H9 (cell line): ENCODE measurements at regions not wholly inside any gene's neighbourhood (a gene's known extent, or its start where the extent isn't known, plus 50 kb on each side); places are given as distances from the start of the nearest gene placed in this dataset.

Experiments used
- DNase-seq: peaks from one replicate; pipeline ENCODE4 v3.0.0-alpha.2; 2017
- H2AFZ ChIP-seq: one replicate; pipeline ENCODE4 v1.6.1; 2013; ENCODE audit warnings: mild to moderate bottlenecking, low read length, control low read depth, moderate library complexity
- H2AK5ac ChIP-seq: 2 replicates; pipeline ENCODE4 v1.6.1; 2013; ENCODE audit warnings: low read length, control low read depth, mixed read lengths; ENCODE audit not compliant: insufficient read length
- H2BK120ac ChIP-seq: one replicate; pipeline ENCODE4 v1.6.1; 2013; ENCODE audit warnings: low read depth, mild to moderate bottlenecking, low read length, control low read depth, inconsistent platforms; ENCODE audit not compliant: poor library complexity, severe bottlenecking
- H2BK12ac ChIP-seq: 2 replicates; pipeline ENCODE4 v1.6.1; 2013; ENCODE audit warnings: low read length, control low read depth, mixed read lengths, low read depth; ENCODE audit not compliant: insufficient read length
- H2BK15ac ChIP-seq: 2 replicates; pipeline ENCODE4 v1.6.1; 2013; ENCODE audit warnings: low read depth, low read length, control low read depth
- H2BK20ac ChIP-seq: one replicate; pipeline ENCODE4 v1.6.1; 2013; ENCODE audit warnings: low read depth, mild to moderate bottlenecking, low read length, control low read depth, inconsistent platforms; ENCODE audit not compliant: poor library complexity, severe bottlenecking
- H2BK5ac ChIP-seq: 2 replicates; pipeline ENCODE4 v1.6.1; 2013; ENCODE audit warnings: low read length, control low read depth, mixed read lengths; ENCODE audit not compliant: insufficient read length
- H3K14ac ChIP-seq: 2 replicates; pipeline ENCODE4 v1.6.1; 2013; ENCODE audit warnings: low read length, control low read depth; ENCODE audit not compliant: insufficient read depth
- H3K18ac ChIP-seq: 2 replicates; pipeline ENCODE4 v1.6.1; 2013; ENCODE audit warnings: low read depth, mild to moderate bottlenecking, mixed read lengths, low read length, control low read depth; ENCODE audit not compliant: insufficient read length
- H3K23ac ChIP-seq: 2 replicates; pipeline ENCODE4 v1.6.1; 2013; ENCODE audit warnings: low read length, control low read depth, mixed read lengths, low read depth; ENCODE audit not compliant: insufficient read length
- H3K23me2 ChIP-seq: 2 replicates; pipeline ENCODE4 v1.6.1; 2013; ENCODE audit warnings: low read depth, mild to moderate bottlenecking, mixed read lengths, low read length, control low read depth; ENCODE audit not compliant: insufficient read length, poor library complexity, severe bottlenecking
- H3K27ac ChIP-seq: 2 replicates; pipeline ENCODE4 v1.5.1; 2013; ENCODE audit warnings: low read length, control low read depth, mixed read lengths, low read depth; ENCODE audit not compliant: insufficient read length
- H3K27me3 ChIP-seq: 2 replicates; pipeline ENCODE4 v1.6.1; 2013; ENCODE audit warnings: low read length, control low read depth, inconsistent platforms; ENCODE audit not compliant: insufficient read depth
- H3K4ac ChIP-seq: 2 replicates; pipeline ENCODE4 v1.6.1; 2013; ENCODE audit warnings: low read depth, mild to moderate bottlenecking, control low read depth, inconsistent platforms, low read length, moderate library complexity
- H3K4me1 ChIP-seq: 2 replicates; pipeline ENCODE4 v1.6.1; 2013; ENCODE audit warnings: low read length, control low read depth, inconsistent platforms; ENCODE audit not compliant: insufficient read depth
- H3K4me2 ChIP-seq: 2 replicates; pipeline ENCODE4 v1.6.1; 2013; ENCODE audit warnings: low read length, control low read depth, mixed read lengths; ENCODE audit not compliant: insufficient read length, insufficient read depth
- H3K56ac ChIP-seq: 2 replicates; pipeline ENCODE4 v1.6.1; 2013; ENCODE audit warnings: low read depth, mild to moderate bottlenecking, mixed read lengths, low read length, control low read depth; ENCODE audit not compliant: insufficient read length
- H3K79me1 ChIP-seq: 2 replicates; pipeline ENCODE4 v1.6.1; 2013; ENCODE audit warnings: low read depth, mild to moderate bottlenecking, moderate library complexity, low read length, control low read depth, inconsistent platforms; ENCODE audit not compliant: insufficient read depth, poor library complexity, severe bottlenecking
- H3K79me2 ChIP-seq: 2 replicates; pipeline ENCODE4 v1.6.1; 2013; ENCODE audit warnings: low read length, control low read depth, inconsistent platforms; ENCODE audit not compliant: insufficient read depth
- H3K9ac ChIP-seq: 2 replicates; pipeline ENCODE4 v1.6.1; 2013; ENCODE audit warnings: low read length, control low read depth, mixed read lengths; ENCODE audit not compliant: insufficient read length; ENCODE audit errors: extremely low read depth
- H3K9me3 ChIP-seq: one replicate; pipeline ENCODE4 v1.6.1; 2013; ENCODE audit warnings: low read depth, low read length, inconsistent platforms; ENCODE audit not compliant: control insufficient read depth
- H3T11ph ChIP-seq: one replicate; pipeline ENCODE4 v1.6.1; 2013; ENCODE audit warnings: mild to moderate bottlenecking, low read length, control low read depth, inconsistent platforms
- H4K20me1 ChIP-seq: one replicate; pipeline ENCODE4 v1.6.1; 2013; ENCODE audit not compliant: control insufficient read depth, insufficient read length, insufficient read depth
- H4K5ac ChIP-seq: 2 replicates; pipeline ENCODE4 v1.6.1; 2013; ENCODE audit warnings: low read depth, mild to moderate bottlenecking, mixed read lengths, low read length, control low read depth; ENCODE audit not compliant: insufficient read length
- H4K8ac ChIP-seq: replicated peaks from 2 replicates; pipeline ENCODE4 v1.6.1; 2013; ENCODE audit warnings: low read length, control low read depth, mixed read lengths, low read depth; ENCODE audit not compliant: insufficient read length
- H4K91ac ChIP-seq: 2 replicates; pipeline ENCODE4 v1.6.1; 2013; ENCODE audit warnings: low read depth, mild to moderate bottlenecking, moderate library complexity, mixed read lengths, low read length, control low read depth; ENCODE audit not compliant: insufficient read length
- H3K27ac Mint-ChIP-seq, 3 experiments: 2 replicates in 2 of 3; 3 replicates in 1 of 3; pipeline ENCODE4 v1.8.0; 2020 to 2021; ENCODE audit warnings: mixed read lengths in 3 of 3, mild to moderate bottlenecking in 1 of 3, moderate library complexity in 1 of 3
- H3K27me3 Mint-ChIP-seq: 2 replicates; pipeline ENCODE4 v1.8.0; 2021; ENCODE audit warnings: low read depth, mild to moderate bottlenecking, moderate library complexity, mixed read lengths
- H3K36me3 Mint-ChIP-seq, 3 experiments: 2 replicates in 2 of 3; 3 replicates in 1 of 3; pipeline ENCODE4 v1.8.0; 2020 to 2021; ENCODE audit warnings: low read depth in 3 of 3, mixed read lengths in 3 of 3; ENCODE audit not compliant: insufficient read depth in 1 of 3
- H3K4me1 Mint-ChIP-seq, 2 experiments: 2 replicates each; pipeline ENCODE4 v1.8.0; 2020; ENCODE audit warnings: mixed read lengths in 2 of 2
- H3K4me3 Mint-ChIP-seq, 2 experiments: 2 replicates in 1 of 2; 3 replicates in 1 of 2; pipeline ENCODE4 v1.8.0; 2020 to 2021; ENCODE audit warnings: mild to moderate bottlenecking in 2 of 2, mixed read lengths in 2 of 2, moderate library complexity in 1 of 2
- H3K9me3 Mint-ChIP-seq, 2 experiments: 2 replicates in 1 of 2; 3 replicates in 1 of 2; pipeline ENCODE4 v1.8.0; 2020; ENCODE audit warnings: mild to moderate bottlenecking in 2 of 2, mixed read lengths in 2 of 2, moderate library complexity in 1 of 2
- TF ChIP-seq, protein P1 (sequence below): fragments of 200-600 bp; sonication (generic); conservative IDR thresholded peaks from 3 replicates; pipeline ENCODE4 v1.8.0; 2021; ENCODE audit warnings: antibody characterized with exemption, mild to moderate bottlenecking

DNA sequence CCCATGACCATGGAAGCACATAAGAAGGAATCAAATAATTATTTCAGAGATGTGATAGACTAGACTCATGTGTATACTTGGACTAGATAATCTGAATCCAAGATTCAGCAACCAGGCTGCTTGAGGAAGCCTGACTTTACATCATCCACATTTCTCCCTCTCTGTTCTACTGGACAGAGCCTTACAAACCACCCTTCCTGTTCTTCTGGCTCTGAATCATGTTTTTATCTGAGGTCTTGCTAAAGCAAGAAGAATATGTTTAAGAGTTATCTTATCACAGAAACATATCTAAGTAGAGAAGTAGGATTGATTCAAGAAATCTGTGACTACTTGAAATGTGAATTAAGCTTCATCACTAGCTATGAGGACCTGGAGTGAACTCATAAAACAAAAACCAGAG, 71.1 kb upstream of the SLC24A5 start:
- H2BK20ac ChIP-seq = no peak overlapping the region
- no peaks in the 10 kb centered on the region for H4K20me1 ChIP-seq
- Mint-ChIP-seq H3K4me3 (no peak overlapping the region), H3K27me3 (no peaks in the 10 kb centered on the region), H3K9me3 (peaks cover 3 to 13% of the 10 kb centered on the region in 2 experiments; a peak in 4 of 5 replicates), H3K27ac (no peak overlapping the region), H3K4me1 (peaks cover 19 to 20% of the 10 kb centered on the region in 2 experiments), H3K36me3 (peaks cover 0 to 12% (median 1%) of the 10 kb centered on the region in 3 experiments; a peak in 5 of 7 replicates)
- H3K4me2 ChIP-seq = no peak overlapping the region
- H4K8ac ChIP-seq = no peak overlapping the region
- no peak overlapping the region for H2BK5ac ChIP-seq
- no peak overlapping the region for H3K9ac ChIP-seq
- H3K56ac ChIP-seq = no peak overlapping the region
- H4K5ac ChIP-seq = no peak overlapping the region
- TF ChIP-seq, protein P1, sequence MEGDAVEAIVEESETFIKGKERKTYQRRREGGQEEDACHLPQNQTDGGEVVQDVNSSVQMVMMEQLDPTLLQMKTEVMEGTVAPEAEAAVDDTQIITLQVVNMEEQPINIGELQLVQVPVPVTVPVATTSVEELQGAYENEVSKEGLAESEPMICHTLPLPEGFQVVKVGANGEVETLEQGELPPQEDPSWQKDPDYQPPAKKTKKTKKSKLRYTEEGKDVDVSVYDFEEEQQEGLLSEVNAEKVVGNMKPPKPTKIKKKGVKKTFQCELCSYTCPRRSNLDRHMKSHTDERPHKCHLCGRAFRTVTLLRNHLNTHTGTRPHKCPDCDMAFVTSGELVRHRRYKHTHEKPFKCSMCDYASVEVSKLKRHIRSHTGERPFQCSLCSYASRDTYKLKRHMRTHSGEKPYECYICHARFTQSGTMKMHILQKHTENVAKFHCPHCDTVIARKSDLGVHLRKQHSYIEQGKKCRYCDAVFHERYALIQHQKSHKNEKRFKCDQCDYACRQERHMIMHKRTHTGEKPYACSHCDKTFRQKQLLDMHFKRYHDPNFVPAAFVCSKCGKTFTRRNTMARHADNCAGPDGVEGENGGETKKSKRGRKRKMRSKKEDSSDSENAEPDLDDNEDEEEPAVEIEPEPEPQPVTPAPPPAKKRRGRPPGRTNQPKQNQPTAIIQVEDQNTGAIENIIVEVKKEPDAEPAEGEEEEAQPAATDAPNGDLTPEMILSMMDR = no peak
- no peak overlapping the region for H3K18ac ChIP-seq
- no peaks in the 10 kb centered on the region for H3K23me2 ChIP-seq
- no peaks in the 10 kb centered on the region for H3K27me3 ChIP-seq
- H4K91ac ChIP-seq = no peak overlapping the region
- H3K14ac ChIP-seq = no peak overlapping the region
- H3K23ac ChIP-seq = no peak overlapping the region
- no peak overlapping the region for H3T11ph ChIP-seq
- peaks cover 2% of the 10 kb centered on the region; the same call in 1 of the 2 replicates for H3K4me1 ChIP-seq
- no peak overlapping the region for H2AFZ ChIP-seq
- no peaks in the 10 kb centered on the region for H3K79me1 ChIP-seq
- no peak overlapping the region for H2AK5ac ChIP-seq
- no peaks in the 10 kb centered on the region for H3K9me3 ChIP-seq
- no peak overlapping the region for H2BK15ac ChIP-seq
- H2BK120ac ChIP-seq = no peak overlapping the region
- no peak overlapping the region for H3K4ac ChIP-seq
- H3K79me2 ChIP-seq = no peaks in the 10 kb centered on the region
- DNase-seq = no peak
- H2BK12ac ChIP-seq = no peak overlapping the region
- H3K27ac ChIP-seq = no peak overlapping the region
